Right kidney (tissue), 1 donor: ENCODE measurements at regions not wholly inside any gene's neighbourhood (a gene's known extent, or its start where the extent isn't known, plus 50 kb on each side); places are given as distances from the start of the nearest gene placed in this dataset.
"Not testable (repeated sequence)": the region's sequence is repeated elsewhere in the genome, so short reads cannot be mapped to it uniquely, and the experiment has no call there.

Source experiments
- DNase-seq: peaks from one replicate; pipeline ENCODE4 v3.0.0-alpha.2; 2016

GRCh38 chr13:91057507-91057906 lies 290.0 kb upstream of the MIR17HG start:
- not testable (repeated sequence) for DNase-seq

GRCh38 chr13:91058066-91058465 lies 289.4 kb upstream of the MIR17HG start:
- no peak for DNase-seq

- DNase-seq = no peak
These were observed 288.6 kb upstream of the MIR17HG start for GRCh38 chr13:91058919-91059318.

GRCh38 chr13:91066745-91067144 lies 280.7 kb upstream of the MIR17HG start:
- DNase-seq = no peak

GRCh38 chr13:91072486-91072885 lies 275.0 kb upstream of the MIR17HG start:
- no peak for DNase-seq

GRCh38 chr13:91074091-91074490 lies 273.4 kb upstream of the MIR17HG start:
- DNase-seq = no peak

GRCh38 chr13:91076830-91077229 lies 270.7 kb upstream of the MIR17HG start:
- no peak for DNase-seq

- DNase-seq = peak; percentile 12
These were observed 269.3 kb upstream of the MIR17HG start for GRCh38 chr13:91078093-91078679.

GRCh38 chr13:91079176-91079575 lies 268.3 kb upstream of the MIR17HG start:
- no peak for DNase-seq

GRCh38 chr13:91085127-91085526 lies 262.4 kb upstream of the MIR17HG start:
- DNase-seq = no peak

- no peak for DNase-seq
These were observed 260.4 kb upstream of the MIR17HG start for GRCh38 chr13:91086936-91087716.

GRCh38 chr13:91097269-91097668 lies 250.2 kb upstream of the MIR17HG start:
- DNase-seq = no peak

GRCh38 chr13:91099877-91100276 lies 247.6 kb upstream of the MIR17HG start:
- no peak for DNase-seq

- no peak for DNase-seq
These were observed 246.5 kb upstream of the MIR17HG start for GRCh38 chr13:91100944-91101343.

- DNase-seq = no peak
These were observed 246.1 kb upstream of the MIR17HG start for GRCh38 chr13:91101381-91101780.

GRCh38 chr13:91105270-91105669 lies 242.2 kb upstream of the MIR17HG start:
- no peak for DNase-seq

GRCh38 chr13:91106565-91106964 lies 240.9 kb upstream of the MIR17HG start:
- no peak for DNase-seq

GRCh38 chr13:91108315-91108714 lies 239.2 kb upstream of the MIR17HG start:
- no peak for DNase-seq

GRCh38 chr13:91111476-91112200 lies 235.8 kb upstream of the MIR17HG start:
- peak; percentile 31 for DNase-seq

- DNase-seq = no peak
These were observed 235.1 kb upstream of the MIR17HG start for GRCh38 chr13:91112201-91112923.

- DNase-seq = no peak
These were observed 234.6 kb upstream of the MIR17HG start for GRCh38 chr13:91112924-91113277.

- DNase-seq = no peak
These were observed 231.7 kb upstream of the MIR17HG start for GRCh38 chr13:91115776-91116175.

GRCh38 chr13:91117351-91117750 lies 230.1 kb upstream of the MIR17HG start:
- DNase-seq = no peak
